ENCODE measurements at regions not wholly inside any gene's neighbourhood (a gene's known extent, or its start where the extent isn't known, plus 50 kb on each side); places are given as distances from the start of the nearest gene placed in this dataset.

DNA sequence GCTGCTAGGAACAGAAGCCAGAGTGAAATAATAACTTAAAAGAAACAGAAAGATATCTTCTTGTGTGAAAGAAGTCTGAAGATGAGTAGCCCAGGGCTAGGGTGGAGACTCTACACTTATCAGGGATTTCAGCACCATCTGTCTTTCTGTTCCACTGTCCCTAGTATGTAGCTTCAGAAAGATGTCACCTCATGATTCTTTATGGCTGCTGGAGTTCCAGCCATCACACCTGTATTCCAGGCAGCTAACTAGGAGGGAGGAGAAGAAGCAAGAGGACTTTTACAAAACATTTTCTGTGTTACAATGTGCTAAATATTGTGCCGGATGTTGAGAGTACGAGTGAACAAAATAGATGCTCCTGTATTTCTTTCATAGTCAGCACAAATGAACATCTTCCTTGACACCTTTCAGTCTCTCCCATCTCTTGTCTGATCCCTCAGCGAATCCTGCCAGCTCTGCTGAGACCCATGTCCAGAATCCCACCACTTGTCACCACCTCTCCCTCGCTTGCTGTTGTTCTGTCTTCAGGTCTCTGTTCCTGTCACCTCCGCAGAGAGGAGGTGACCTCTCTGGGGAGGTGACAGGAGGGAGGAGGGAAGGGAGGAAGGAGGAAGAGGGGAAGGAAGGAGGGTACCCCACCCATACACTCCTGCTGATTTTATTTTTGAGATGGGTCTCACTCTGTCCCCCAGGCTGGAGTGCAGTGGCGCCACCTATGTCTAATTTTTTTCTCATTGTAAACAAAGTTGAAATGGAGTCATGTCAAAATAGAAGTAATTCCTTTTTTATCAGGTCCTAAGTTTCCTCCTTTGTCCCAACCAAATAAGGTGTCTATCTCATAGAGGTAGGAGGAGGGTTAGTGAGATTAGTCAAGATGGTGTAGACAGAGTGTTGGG is 188.9 kb downstream of the TFAP2C start:
- peaks cover 0 to 23% (median 0%) of the 10 kb centered on the region in 7 donors for H3K27me3 ChIP-seq (replicated peaks in 1 of 7)
- H3K4me3 ChIP-seq: no peak overlapping the region
- peaks cover 0 to 11% (median 0%) of the 10 kb centered on the region in 8 donors for H3K9me3 ChIP-seq
- no peaks in the 10 kb centered on the region for H3K36me3 ChIP-seq
- 72 to 83% (median 82%) methylated on average over 6 of the region's 6 CpGs for WGBS, 5 donors
- DNase-seq: no peak
- H3K27ac ChIP-seq: no peak overlapping the region
- intact Hi-C loops (cut with DNase I; ENCODE audit: low total_unique reads): no loop called here
- H3K4me1 ChIP-seq: no peaks in the 10 kb centered on the region
- TF ChIP-seq, protein P1, sequence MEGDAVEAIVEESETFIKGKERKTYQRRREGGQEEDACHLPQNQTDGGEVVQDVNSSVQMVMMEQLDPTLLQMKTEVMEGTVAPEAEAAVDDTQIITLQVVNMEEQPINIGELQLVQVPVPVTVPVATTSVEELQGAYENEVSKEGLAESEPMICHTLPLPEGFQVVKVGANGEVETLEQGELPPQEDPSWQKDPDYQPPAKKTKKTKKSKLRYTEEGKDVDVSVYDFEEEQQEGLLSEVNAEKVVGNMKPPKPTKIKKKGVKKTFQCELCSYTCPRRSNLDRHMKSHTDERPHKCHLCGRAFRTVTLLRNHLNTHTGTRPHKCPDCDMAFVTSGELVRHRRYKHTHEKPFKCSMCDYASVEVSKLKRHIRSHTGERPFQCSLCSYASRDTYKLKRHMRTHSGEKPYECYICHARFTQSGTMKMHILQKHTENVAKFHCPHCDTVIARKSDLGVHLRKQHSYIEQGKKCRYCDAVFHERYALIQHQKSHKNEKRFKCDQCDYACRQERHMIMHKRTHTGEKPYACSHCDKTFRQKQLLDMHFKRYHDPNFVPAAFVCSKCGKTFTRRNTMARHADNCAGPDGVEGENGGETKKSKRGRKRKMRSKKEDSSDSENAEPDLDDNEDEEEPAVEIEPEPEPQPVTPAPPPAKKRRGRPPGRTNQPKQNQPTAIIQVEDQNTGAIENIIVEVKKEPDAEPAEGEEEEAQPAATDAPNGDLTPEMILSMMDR (IDR thresholded peaks at IDR 0.05 in 8 of 11, conservative IDR thresholded peaks at IDR 0.05 in 3 of 11): no peak
- TF ChIP-seq POLR2A (IDR thresholded peaks at IDR 0.05) (no peak), POLR2AphosphoS5 (IDR thresholded peaks at IDR 0.05) (no peak)

DNA sequence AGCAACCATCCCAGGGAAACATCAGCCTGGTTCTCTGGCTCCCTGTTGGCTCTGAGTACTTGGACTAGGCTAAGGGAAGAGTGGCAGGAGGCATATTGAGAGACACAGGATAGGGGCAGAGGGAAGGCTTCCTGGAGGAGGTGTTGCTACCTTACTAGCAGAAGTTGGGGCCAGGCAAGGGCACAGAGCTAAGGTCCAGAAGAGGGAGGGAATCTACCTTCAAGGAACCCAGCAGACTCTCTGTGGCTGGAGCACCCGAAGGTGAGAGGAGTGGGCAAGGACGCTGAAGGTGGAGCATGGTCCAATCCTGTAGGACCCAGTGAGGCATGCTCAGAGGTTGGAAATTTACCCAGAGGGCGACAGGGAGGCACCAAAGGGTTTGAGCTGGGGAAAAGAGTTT is 191.9 kb downstream of the TFAP2C start:
- WGBS, 5 donors: 71 to 79% (median 71%) methylated on average over 3 of the region's 3 CpGs
- Histone ChIP-seq H3K9me3 (peaks cover 0 to 11% (median 0%) of the 10 kb centered on the region in 8 donors), H3K27ac (no peak overlapping the region), H3K4me1 (no peaks in the 10 kb centered on the region), H3K27me3 (replicated peaks in 1 of 7) (peaks cover 0 to 13% (median 0%) of the 10 kb centered on the region in 7 donors), H3K36me3 (no peaks in the 10 kb centered on the region), H3K4me3 (no peak overlapping the region)
- TF ChIP-seq, protein P1 (IDR thresholded peaks at IDR 0.05 in 8 of 11, conservative IDR thresholded peaks at IDR 0.05 in 3 of 11): no peak
- no peak for TF ChIP-seq POLR2A (IDR thresholded peaks at IDR 0.05)
- TF ChIP-seq POLR2AphosphoS5 (IDR thresholded peaks at IDR 0.05): no peak
- intact Hi-C loops (cut with DNase I; ENCODE audit: low total_unique reads): no loop called here
- DNase-seq: no peak

DNA sequence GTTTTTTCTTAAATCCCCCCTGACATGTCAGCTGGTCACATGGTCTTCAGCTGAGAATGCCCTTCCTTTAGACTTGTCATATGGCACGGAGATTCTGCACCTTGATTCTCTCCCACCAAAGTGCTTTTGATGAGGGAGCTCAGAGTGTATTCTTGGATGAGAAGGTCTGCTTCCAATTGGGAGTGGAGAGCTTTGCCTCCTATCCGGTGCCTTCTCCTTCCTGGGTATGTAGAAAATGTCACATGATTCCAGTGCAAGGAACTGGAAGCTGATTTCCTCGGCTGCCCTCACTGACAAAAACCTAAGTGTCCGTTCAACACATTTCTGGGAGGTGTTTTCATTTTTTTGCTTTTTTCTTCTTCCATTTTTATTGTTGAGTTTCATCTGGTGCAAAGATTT is 197.2 kb downstream of the TFAP2C start:
- H3K4me1 ChIP-seq: no peaks in the 10 kb centered on the region
- 56 to 75% (median 63%) methylated on average over 4 of the region's 4 CpGs for WGBS, 5 donors
- H3K9me3 ChIP-seq: no peaks in the 10 kb centered on the region
- TF ChIP-seq POLR2AphosphoS5 (IDR thresholded peaks at IDR 0.05) (no peak), POLR2A (IDR thresholded peaks at IDR 0.05) (no peak)
- TF ChIP-seq, protein P1 (IDR thresholded peaks at IDR 0.05 in 8 of 11, conservative IDR thresholded peaks at IDR 0.05 in 3 of 11): no peak
- intact Hi-C loops (cut with DNase I; ENCODE audit: low total_unique reads): no loop called here
- peaks cover 0 to 54% (median 0%) of the 10 kb centered on the region in 7 donors for H3K27me3 ChIP-seq (replicated peaks in 1 of 7)
- H3K27ac ChIP-seq: no peak overlapping the region
- no peaks in the 10 kb centered on the region for H3K36me3 ChIP-seq
- no peak overlapping the region for H3K4me3 ChIP-seq
- no peak for DNase-seq
